ENCODE measurements at regions not wholly inside any gene's neighbourhood (a gene's known extent, or its start where the extent isn't known, plus 50 kb on each side); places are given as distances from the start of the nearest gene placed in this dataset.

- Histone ChIP-seq H3K4me1 (ENCODE audit: control insufficient read depth in 3 of 3, insufficient read depth in 2 of 3, low read depth in 1 of 3, low read length in 2 of 3) (peaks cover 0 to 11% (median 0%) of the 10 kb centered on the region in 3 donors), H3K27ac (ENCODE audit: low read depth in 1 of 3, low read length in 2 of 3) (no peak overlapping the region), H3K4me3 (ENCODE audit: low read depth in 1 of 3, low read length in 3 of 3) (no peak overlapping the region), H3K9me3 (ENCODE audit: control insufficient read depth in 2 of 2, insufficient read depth in 1 of 2, low read depth in 1 of 2, low read length in 1 of 2) (no peaks in the 10 kb centered on the region), H3K36me3 (ENCODE audit: control insufficient read depth in 3 of 3, insufficient read depth in 2 of 3, low read depth in 1 of 3, low read length in 3 of 3) (no peaks in the 10 kb centered on the region), H3K27me3 (ENCODE audit: control insufficient read depth in 3 of 3, insufficient read depth in 3 of 3, low read length in 3 of 3) (no peaks in the 10 kb centered on the region)
- 12 to 68% (median 52%) methylated on average over 2 of the region's 2 CpGs for WGBS, 3 donors
- DNase-seq (no peak), FAIRE-seq (no peak)
Observed at GRCh38 chr18:26756556-26756955, 109.0 kb downstream of the AQP4 start.

GRCh38 chr18:26746826-26747475, 118.6 kb downstream of the AQP4 start:
- H3K27ac ChIP-seq (ENCODE audit: low read depth in 1 of 3, low read length in 2 of 3): no peak overlapping the region
- FAIRE-seq (no peak), DNase-seq (no peak)
- H3K4me3 ChIP-seq (ENCODE audit: low read depth in 1 of 3, low read length in 3 of 3): no peak overlapping the region
- H3K9me3 ChIP-seq (ENCODE audit: control insufficient read depth in 2 of 2, insufficient read depth in 1 of 2, low read depth in 1 of 2, low read length in 1 of 2): no peaks in the 10 kb centered on the region
- H3K4me1 ChIP-seq (ENCODE audit: control insufficient read depth in 3 of 3, insufficient read depth in 2 of 3, low read depth in 1 of 3, low read length in 2 of 3): no peaks in the 10 kb centered on the region
- 34 to 49% (median 40%) methylated on average over 10 of the region's 10 CpGs for WGBS, 3 donors
- no peaks in the 10 kb centered on the region for H3K27me3 ChIP-seq (ENCODE audit: control insufficient read depth in 3 of 3, insufficient read depth in 3 of 3, low read length in 3 of 3)
- H3K36me3 ChIP-seq (ENCODE audit: control insufficient read depth in 3 of 3, insufficient read depth in 2 of 3, low read depth in 1 of 3, low read length in 3 of 3): no peaks in the 10 kb centered on the region

- no peak for FAIRE-seq
- WGBS, 3 donors: 51 to 80% (median 72%) methylated on average over 5 of the region's 5 CpGs
- Histone ChIP-seq H3K36me3 (ENCODE audit: control insufficient read depth in 3 of 3, insufficient read depth in 2 of 3, low read depth in 1 of 3, low read length in 3 of 3) (no peaks in the 10 kb centered on the region), H3K27me3 (ENCODE audit: control insufficient read depth in 3 of 3, insufficient read depth in 3 of 3, low read length in 3 of 3) (no peaks in the 10 kb centered on the region), H3K9me3 (ENCODE audit: control insufficient read depth in 2 of 2, insufficient read depth in 1 of 2, low read depth in 1 of 2, low read length in 1 of 2) (no peaks in the 10 kb centered on the region), H3K27ac (ENCODE audit: low read depth in 1 of 3, low read length in 2 of 3) (no peak overlapping the region), H3K4me3 (ENCODE audit: low read depth in 1 of 3, low read length in 3 of 3) (no peak overlapping the region), H3K4me1 (ENCODE audit: control insufficient read depth in 3 of 3, insufficient read depth in 2 of 3, low read depth in 1 of 3, low read length in 2 of 3) (no peaks in the 10 kb centered on the region)
- DNase-seq: no peak
Observed at GRCh38 chr18:26746398-26746797, 119.1 kb downstream of the AQP4 start.

- no peaks in the 10 kb centered on the region for H3K27me3 ChIP-seq (ENCODE audit: control insufficient read depth in 3 of 3, insufficient read depth in 3 of 3, low read length in 3 of 3)
- DNase-seq (no peak), FAIRE-seq (no peak)
- H3K4me1 ChIP-seq (ENCODE audit: control insufficient read depth in 3 of 3, insufficient read depth in 2 of 3, low read depth in 1 of 3, low read length in 2 of 3): no peaks in the 10 kb centered on the region
- H3K27ac ChIP-seq (ENCODE audit: low read depth in 1 of 3, low read length in 2 of 3): no peak overlapping the region
- 71 to 78% (median 76%) methylated on average over 6 of the region's 6 CpGs for WGBS, 3 donors
- no peaks in the 10 kb centered on the region for H3K36me3 ChIP-seq (ENCODE audit: control insufficient read depth in 3 of 3, insufficient read depth in 2 of 3, low read depth in 1 of 3, low read length in 3 of 3)
- no peaks in the 10 kb centered on the region for H3K9me3 ChIP-seq (ENCODE audit: control insufficient read depth in 2 of 2, insufficient read depth in 1 of 2, low read depth in 1 of 2, low read length in 1 of 2)
- H3K4me3 ChIP-seq (ENCODE audit: low read depth in 1 of 3, low read length in 3 of 3): no peak overlapping the region
Observed at GRCh38 chr18:26745288-26746181, 120.0 kb downstream of the AQP4 start.

GRCh38 chr18:26741758-26742157, 123.7 kb downstream of the AQP4 start:
- Histone ChIP-seq H3K27ac (ENCODE audit: low read depth in 1 of 3, low read length in 2 of 3) (no peak overlapping the region), H3K4me1 (ENCODE audit: control insufficient read depth in 3 of 3, insufficient read depth in 2 of 3, low read depth in 1 of 3, low read length in 2 of 3) (no peaks in the 10 kb centered on the region), H3K27me3 (ENCODE audit: control insufficient read depth in 3 of 3, insufficient read depth in 3 of 3, low read length in 3 of 3) (no peaks in the 10 kb centered on the region), H3K4me3 (ENCODE audit: low read depth in 1 of 3, low read length in 3 of 3) (no peak overlapping the region), H3K36me3 (ENCODE audit: control insufficient read depth in 3 of 3, insufficient read depth in 2 of 3, low read depth in 1 of 3, low read length in 3 of 3) (no peaks in the 10 kb centered on the region), H3K9me3 (ENCODE audit: control insufficient read depth in 2 of 2, insufficient read depth in 1 of 2, low read depth in 1 of 2, low read length in 1 of 2) (no peaks in the 10 kb centered on the region)
- DNase-seq: no peak
- 83 to 88% (median 87%) methylated on average over 3 of the region's 3 CpGs for WGBS, 3 donors
- FAIRE-seq: no peak

GRCh38 chr18:26741048-26741447, 124.5 kb downstream of the AQP4 start:
- Histone ChIP-seq H3K9me3 (ENCODE audit: control insufficient read depth in 2 of 2, insufficient read depth in 1 of 2, low read depth in 1 of 2, low read length in 1 of 2) (no peaks in the 10 kb centered on the region), H3K4me1 (ENCODE audit: control insufficient read depth in 3 of 3, insufficient read depth in 2 of 3, low read depth in 1 of 3, low read length in 2 of 3) (no peaks in the 10 kb centered on the region), H3K4me3 (ENCODE audit: low read depth in 1 of 3, low read length in 3 of 3) (no peak overlapping the region), H3K27me3 (ENCODE audit: control insufficient read depth in 3 of 3, insufficient read depth in 3 of 3, low read length in 3 of 3) (no peaks in the 10 kb centered on the region), H3K36me3 (ENCODE audit: control insufficient read depth in 3 of 3, insufficient read depth in 2 of 3, low read depth in 1 of 3, low read length in 3 of 3) (no peaks in the 10 kb centered on the region), H3K27ac (ENCODE audit: low read depth in 1 of 3, low read length in 2 of 3) (no peak overlapping the region)
- WGBS, 3 donors: 74 to 77% (median 76%) methylated on average over 1 of the region's 1 CpG
- FAIRE-seq (no peak), DNase-seq (no peak)

- H3K4me3 ChIP-seq (ENCODE audit: low read depth in 1 of 3, low read length in 3 of 3): no peak overlapping the region
Observed at GRCh38 chr18:26740396-26740795, 125.1 kb downstream of the AQP4 start.

GRCh38 chr18:26738706-26739105, 126.8 kb downstream of the AQP4 start:
- DNase-seq: no peak
- H3K27me3 ChIP-seq (ENCODE audit: control insufficient read depth in 3 of 3, insufficient read depth in 3 of 3, low read length in 3 of 3): no peaks in the 10 kb centered on the region
- FAIRE-seq: no peak
- H3K4me3 ChIP-seq (ENCODE audit: low read depth in 1 of 3, low read length in 3 of 3): no peak overlapping the region
- no peaks in the 10 kb centered on the region for H3K4me1 ChIP-seq (ENCODE audit: control insufficient read depth in 3 of 3, insufficient read depth in 2 of 3, low read depth in 1 of 3, low read length in 2 of 3)
- H3K9me3 ChIP-seq (ENCODE audit: control insufficient read depth in 2 of 2, insufficient read depth in 1 of 2, low read depth in 1 of 2, low read length in 1 of 2): no peaks in the 10 kb centered on the region
- H3K36me3 ChIP-seq (ENCODE audit: control insufficient read depth in 3 of 3, insufficient read depth in 2 of 3, low read depth in 1 of 3, low read length in 3 of 3): no peaks in the 10 kb centered on the region
- 87 to 91% (median 87%) methylated on average over 3 of the region's 3 CpGs for WGBS, 3 donors
- H3K27ac ChIP-seq (ENCODE audit: low read depth in 1 of 3, low read length in 2 of 3): no peak overlapping the region

More at GRCh38 chr18:26740396-26740795, 125.1 kb downstream of the AQP4 start:
- FAIRE-seq: no peak
- DNase-seq: no peak
- 53 to 70% (median 65%) methylated on average over 2 of the region's 2 CpGs for WGBS, 3 donors
- H3K36me3 ChIP-seq (ENCODE audit: control insufficient read depth in 3 of 3, insufficient read depth in 2 of 3, low read depth in 1 of 3, low read length in 3 of 3): no peaks in the 10 kb centered on the region
- no peaks in the 10 kb centered on the region for H3K4me1 ChIP-seq (ENCODE audit: control insufficient read depth in 3 of 3, insufficient read depth in 2 of 3, low read depth in 1 of 3, low read length in 2 of 3)
- H3K27ac ChIP-seq (ENCODE audit: low read depth in 1 of 3, low read length in 2 of 3): no peak overlapping the region
- H3K27me3 ChIP-seq (ENCODE audit: control insufficient read depth in 3 of 3, insufficient read depth in 3 of 3, low read length in 3 of 3): no peaks in the 10 kb centered on the region
- H3K9me3 ChIP-seq (ENCODE audit: control insufficient read depth in 2 of 2, insufficient read depth in 1 of 2, low read depth in 1 of 2, low read length in 1 of 2): no peaks in the 10 kb centered on the region
